Muscle layer of duodenum (tissue), 2 donors: ENCODE measurements at regions not wholly inside any gene's neighbourhood (a gene's known extent, or its start where the extent isn't known, plus 50 kb on each side); places are given as distances from the start of the nearest gene placed in this dataset.

Source experiments
- H3K27ac ChIP-seq: one replicate; pipeline ENCODE4 v1.7.0; 2013; ENCODE audit warnings: mild to moderate bottlenecking, low read length
- H3K27me3 ChIP-seq: one replicate; pipeline ENCODE4 v1.7.0; 2013; ENCODE audit warnings: low read depth, mild to moderate bottlenecking, control low read depth, low read length
- H3K36me3 ChIP-seq, 2 donors: one replicate each; pipeline ENCODE4 v1.7.0; 2013; ENCODE audit warnings: low read length in 2 of 2, control low read depth in 1 of 2, mild to moderate bottlenecking in 1 of 2; ENCODE audit not compliant: insufficient read depth in 2 of 2, control insufficient read depth in 1 of 2
- H3K4me1 ChIP-seq, 2 donors: one replicate each; pipeline ENCODE4 v1.7.0; 2013; ENCODE audit warnings: low read length in 2 of 2, mild to moderate bottlenecking in 2 of 2, control low read depth in 1 of 2, moderate library complexity in 1 of 2; ENCODE audit not compliant: insufficient read depth in 2 of 2, control insufficient read depth in 1 of 2
- H3K4me3 ChIP-seq, 2 donors: one replicate each; pipeline ENCODE4 v1.7.0; 2013; ENCODE audit warnings: low read length in 2 of 2, low read depth in 1 of 2, mild to moderate bottlenecking in 1 of 2
- H3K9me3 ChIP-seq, 2 donors: one replicate each; pipeline ENCODE4 v1.7.0; 2013; ENCODE audit warnings: low read length in 2 of 2, control low read depth in 1 of 2, mild to moderate bottlenecking in 1 of 2; ENCODE audit not compliant: control insufficient read depth in 1 of 2
- donor health status: healthy.

GRCh38 chr9:81058782-81059181 lies 630.6 kb downstream of the TLE1 start:
- Histone ChIP-seq H3K36me3 (no peaks in the 10 kb centered on the region), H3K4me3 (no peak overlapping the region), H3K27me3 (no peaks in the 10 kb centered on the region), H3K27ac (no peak overlapping the region), H3K4me1 (no peaks in the 10 kb centered on the region), H3K9me3 (peaks cover 0 to 10% of the 10 kb centered on the region in 2 donors)

GRCh38 chr9:81053298-81054025 lies 635.9 kb downstream of the TLE1 start:
- no peaks in the 10 kb centered on the region for H3K27me3 ChIP-seq
- no peaks in the 10 kb centered on the region for H3K4me1 ChIP-seq
- H3K36me3 ChIP-seq, result no peaks in the 10 kb centered on the region
- no peak overlapping the region for H3K4me3 ChIP-seq
- no peaks in the 10 kb centered on the region for H3K9me3 ChIP-seq
- no peak overlapping the region for H3K27ac ChIP-seq

GRCh38 chr9:81052846-81053245 lies 636.5 kb downstream of the TLE1 start:
- H3K9me3 ChIP-seq, result no peaks in the 10 kb centered on the region
- no peak overlapping the region for H3K27ac ChIP-seq
- H3K36me3 ChIP-seq, result no peaks in the 10 kb centered on the region
- H3K4me1 ChIP-seq, result no peaks in the 10 kb centered on the region
- no peaks in the 10 kb centered on the region for H3K27me3 ChIP-seq
- no peak overlapping the region for H3K4me3 ChIP-seq

GRCh38 chr9:81047280-81047679 lies 642.1 kb downstream of the TLE1 start:
- no peak overlapping the region for H3K4me3 ChIP-seq
- H3K27me3 ChIP-seq, result no peaks in the 10 kb centered on the region
- H3K36me3 ChIP-seq, result no peaks in the 10 kb centered on the region
- no peak overlapping the region for H3K27ac ChIP-seq
- H3K9me3 ChIP-seq, result no peaks in the 10 kb centered on the region
- H3K4me1 ChIP-seq, result no peaks in the 10 kb centered on the region

GRCh38 chr9:81045658-81046057 lies 643.7 kb downstream of the TLE1 start:
- H3K36me3 ChIP-seq, result no peaks in the 10 kb centered on the region
- no peak overlapping the region for H3K27ac ChIP-seq
- H3K27me3 ChIP-seq, result no peaks in the 10 kb centered on the region
- no peak overlapping the region for H3K4me3 ChIP-seq
- H3K4me1 ChIP-seq, result no peaks in the 10 kb centered on the region
- H3K9me3 ChIP-seq, result no peaks in the 10 kb centered on the region

- Histone ChIP-seq H3K27ac (no peak overlapping the region), H3K9me3 (no peaks in the 10 kb centered on the region), H3K36me3 (no peaks in the 10 kb centered on the region), H3K4me1 (no peaks in the 10 kb centered on the region), H3K4me3 (no peak overlapping the region), H3K27me3 (no peaks in the 10 kb centered on the region)
Measured at GRCh38 chr9:81037889-81038288, 651.5 kb downstream of the TLE1 start.

GRCh38 chr9:81035601-81036000 lies 653.7 kb downstream of the TLE1 start:
- Histone ChIP-seq H3K9me3 (no peaks in the 10 kb centered on the region), H3K4me1 (peaks cover 0 to 4% of the 10 kb centered on the region in 2 donors), H3K27ac (no peak overlapping the region), H3K4me3 (no peak overlapping the region), H3K27me3 (no peaks in the 10 kb centered on the region), H3K36me3 (no peaks in the 10 kb centered on the region)

GRCh38 chr9:81035171-81035570 lies 654.2 kb downstream of the TLE1 start:
- no peaks in the 10 kb centered on the region for H3K9me3 ChIP-seq
- H3K4me3 ChIP-seq, result no peak overlapping the region
- H3K4me1 ChIP-seq, result peaks cover 0 to 4% of the 10 kb centered on the region in 2 donors
- H3K27ac ChIP-seq, result no peak overlapping the region
- H3K36me3 ChIP-seq, result no peaks in the 10 kb centered on the region
- H3K27me3 ChIP-seq, result no peaks in the 10 kb centered on the region

GRCh38 chr9:81032831-81033230 lies 656.5 kb downstream of the TLE1 start:
- Histone ChIP-seq H3K9me3 (no peaks in the 10 kb centered on the region), H3K27ac (no peak overlapping the region), H3K4me3 (no peak overlapping the region), H3K36me3 (no peaks in the 10 kb centered on the region), H3K4me1 (peaks cover 3 to 4% of the 10 kb centered on the region in 2 donors), H3K27me3 (no peaks in the 10 kb centered on the region)

- Histone ChIP-seq H3K27ac (no peak overlapping the region), H3K4me1 (peaks cover 3 to 4% of the 10 kb centered on the region in 2 donors), H3K36me3 (no peaks in the 10 kb centered on the region), H3K4me3 (no peak overlapping the region), H3K27me3 (no peaks in the 10 kb centered on the region), H3K9me3 (no peaks in the 10 kb centered on the region)
Measured at GRCh38 chr9:81032030-81032572, 657.2 kb downstream of the TLE1 start.

GRCh38 chr9:81031422-81032029 lies 657.8 kb downstream of the TLE1 start:
- no peak overlapping the region for H3K4me3 ChIP-seq
- no peaks in the 10 kb centered on the region for H3K36me3 ChIP-seq
- H3K27ac ChIP-seq, result peak overlapping the region; percentile 5
- peaks cover 3 to 4% of the 10 kb centered on the region in 2 donors for H3K4me1 ChIP-seq
- H3K9me3 ChIP-seq, result no peaks in the 10 kb centered on the region
- no peaks in the 10 kb centered on the region for H3K27me3 ChIP-seq
